Endodermal cell (in vitro differentiated cells): ENCODE measurements at regions not wholly inside any gene's neighbourhood (a gene's known extent, or its start where the extent isn't known, plus 50 kb on each side); places are given as distances from the start of the nearest gene placed in this dataset.

Experiments
- DNase-seq: peaks from one replicate; pipeline ENCODE4 v3.0.0-alpha.2; 2017
- H3K27ac ChIP-seq: 2 replicates; pipeline ENCODE4 v1.5.1; 2013; ENCODE audit warnings: mild to moderate bottlenecking, low read depth, low read length, moderate library complexity
- H3K27me3 ChIP-seq: 2 replicates; pipeline ENCODE4 v1.6.1; 2013; ENCODE audit warnings: mild to moderate bottlenecking, low read length, moderate library complexity; ENCODE audit not compliant: insufficient read depth, control insufficient read depth, poor library complexity, severe bottlenecking
- H3K36me3 ChIP-seq: 2 replicates; pipeline ENCODE4 v1.7.0; 2013; ENCODE audit warnings: mild to moderate bottlenecking, low read length, moderate library complexity; ENCODE audit not compliant: control insufficient read depth, insufficient read depth
- H3K4me1 ChIP-seq: one replicate; pipeline ENCODE4 v1.7.0; 2013; ENCODE audit warnings: low read length; ENCODE audit not compliant: control insufficient read depth, insufficient read depth
- H3K4me3 ChIP-seq: 2 replicates; pipeline ENCODE4 v1.5.1; 2013; ENCODE audit warnings: mild to moderate bottlenecking, low read length, moderate library complexity
- H3K9ac ChIP-seq: 2 replicates; pipeline ENCODE4 v1.6.1; 2013; ENCODE audit warnings: mild to moderate bottlenecking, low read length, moderate library complexity; ENCODE audit not compliant: poor library complexity, severe bottlenecking; ENCODE audit errors: extremely low read depth
- H3K9me3 ChIP-seq: 2 replicates; pipeline ENCODE4 v1.6.1; 2013; ENCODE audit warnings: mild to moderate bottlenecking, low read length, moderate library complexity; ENCODE audit not compliant: control insufficient read depth
- H3K27ac Mint-ChIP-seq: 2 replicates; pipeline ENCODE4 v1.8.0; 2020; ENCODE audit warnings: mixed read lengths
- H3K27me3 Mint-ChIP-seq: 2 replicates; pipeline ENCODE4 v1.8.0; 2021; ENCODE audit warnings: mild to moderate bottlenecking, mixed read lengths; ENCODE audit not compliant: insufficient read depth
- H3K36me3 Mint-ChIP-seq: 2 replicates; pipeline ENCODE4 v1.8.0; 2020; ENCODE audit warnings: low read depth, mixed read lengths
- H3K4me1 Mint-ChIP-seq: 2 replicates; pipeline ENCODE4 v1.8.0; 2020; ENCODE audit warnings: mixed read lengths
- H3K4me3 Mint-ChIP-seq: 2 replicates; pipeline ENCODE4 v1.8.0; 2020; ENCODE audit warnings: mild to moderate bottlenecking, moderate library complexity, mixed read lengths
- H3K9me3 Mint-ChIP-seq: 2 replicates; pipeline ENCODE4 v1.8.0; 2020; ENCODE audit warnings: mild to moderate bottlenecking, mixed read lengths
- WGBS, 2 experiments: methylation state at CpG; one replicate each; pipeline versions ENCODE4 v1.1.5 to v1.1.7; 2013; ENCODE audit warnings: missing lambda C conversion rate in 2 of 2, mixed read lengths in 1 of 2; ENCODE audit not compliant: insufficient coverage in 1 of 2, insufficient read length in 1 of 2; 5-methylcytosine and 5-hydroxymethylcytosine counted together
- TF ChIP-seq, protein P1 (sequence below): fragments of 200-600 bp; sonication (generic); conservative IDR thresholded peaks from 2 replicates; pipeline ENCODE4 v1.5.0; 2021; ENCODE audit warnings: antibody characterized with exemption, mild to moderate bottlenecking

DNA sequence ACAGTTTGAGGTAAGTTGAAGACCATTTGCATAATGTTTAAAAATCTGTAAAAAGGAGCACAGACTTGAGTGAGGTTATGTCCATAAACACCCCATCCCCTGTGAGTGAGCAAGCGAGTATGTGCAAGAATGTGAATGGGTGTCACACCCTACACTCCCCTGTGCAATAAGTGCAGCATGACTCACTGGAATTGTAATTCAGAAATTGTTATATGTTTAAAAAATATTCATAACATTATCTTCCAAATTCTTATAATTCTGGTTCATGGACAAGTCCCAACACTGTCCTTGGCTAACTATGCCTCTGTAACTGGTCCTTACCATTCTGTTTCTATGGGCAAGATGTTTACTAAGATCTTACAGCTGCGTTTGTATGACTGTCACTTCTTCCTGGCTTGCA is 207.8 kb upstream of the FAR2 start:
- Mint-ChIP-seq H3K27me3 (no peaks in the 10 kb centered on the region), H3K9me3 (no peaks in the 10 kb centered on the region), H3K27ac (no peak overlapping the region), H3K4me1 (peaks cover 13% of the 10 kb centered on the region), H3K36me3 (no peaks in the 10 kb centered on the region), H3K4me3 (no peak overlapping the region)
- no peaks in the 10 kb centered on the region for H3K27me3 ChIP-seq
- TF ChIP-seq, protein P1, sequence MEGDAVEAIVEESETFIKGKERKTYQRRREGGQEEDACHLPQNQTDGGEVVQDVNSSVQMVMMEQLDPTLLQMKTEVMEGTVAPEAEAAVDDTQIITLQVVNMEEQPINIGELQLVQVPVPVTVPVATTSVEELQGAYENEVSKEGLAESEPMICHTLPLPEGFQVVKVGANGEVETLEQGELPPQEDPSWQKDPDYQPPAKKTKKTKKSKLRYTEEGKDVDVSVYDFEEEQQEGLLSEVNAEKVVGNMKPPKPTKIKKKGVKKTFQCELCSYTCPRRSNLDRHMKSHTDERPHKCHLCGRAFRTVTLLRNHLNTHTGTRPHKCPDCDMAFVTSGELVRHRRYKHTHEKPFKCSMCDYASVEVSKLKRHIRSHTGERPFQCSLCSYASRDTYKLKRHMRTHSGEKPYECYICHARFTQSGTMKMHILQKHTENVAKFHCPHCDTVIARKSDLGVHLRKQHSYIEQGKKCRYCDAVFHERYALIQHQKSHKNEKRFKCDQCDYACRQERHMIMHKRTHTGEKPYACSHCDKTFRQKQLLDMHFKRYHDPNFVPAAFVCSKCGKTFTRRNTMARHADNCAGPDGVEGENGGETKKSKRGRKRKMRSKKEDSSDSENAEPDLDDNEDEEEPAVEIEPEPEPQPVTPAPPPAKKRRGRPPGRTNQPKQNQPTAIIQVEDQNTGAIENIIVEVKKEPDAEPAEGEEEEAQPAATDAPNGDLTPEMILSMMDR = no peak
- no peaks in the 10 kb centered on the region for H3K4me1 ChIP-seq
- no peak overlapping the region for H3K27ac ChIP-seq
- no peaks in the 10 kb centered on the region for H3K36me3 ChIP-seq
- no peak overlapping the region for H3K4me3 ChIP-seq
- WGBS, 2 experiments = 95 to 100% methylated on average over 1 to 2 of the region's 2 CpGs
- DNase-seq = no peak
- no peaks in the 10 kb centered on the region for H3K9me3 ChIP-seq
- no peak overlapping the region for H3K9ac ChIP-seq

DNA sequence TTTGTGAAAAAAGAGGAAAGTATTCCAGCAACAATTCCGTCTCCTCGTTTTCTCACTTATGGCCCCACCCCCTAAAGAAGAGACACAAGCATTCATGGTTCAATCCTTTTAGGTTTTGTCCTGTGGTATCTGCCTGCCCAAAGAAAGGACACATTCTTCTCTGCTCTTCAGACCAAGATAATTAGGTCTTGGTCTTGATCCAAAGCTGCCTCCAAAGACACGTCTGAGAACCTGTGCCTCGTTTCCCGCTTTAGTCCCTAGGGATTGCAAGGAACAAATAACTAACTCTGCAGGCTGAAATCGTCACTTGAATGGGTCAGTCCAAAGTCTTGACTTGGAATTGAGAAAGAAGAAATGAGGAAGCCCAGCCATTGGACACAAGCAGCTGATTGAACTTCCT is 202.7 kb upstream of the FAR2 start:
- WGBS, 2 experiments = 90 to 100% methylated on average over 4 to 6 of the region's 6 CpGs
- no peaks in the 10 kb centered on the region for H3K4me1 Mint-ChIP-seq
- DNase-seq = no peak
- no peaks in the 10 kb centered on the region for H3K4me1 ChIP-seq
- no peaks in the 10 kb centered on the region for H3K9me3 Mint-ChIP-seq
- H3K27me3 ChIP-seq = no peaks in the 10 kb centered on the region
- H3K27ac Mint-ChIP-seq = no peak overlapping the region
- H3K27ac ChIP-seq = no peak overlapping the region
- H3K27me3 Mint-ChIP-seq = no peaks in the 10 kb centered on the region
- H3K36me3 Mint-ChIP-seq = no peaks in the 10 kb centered on the region
- TF ChIP-seq, protein P1 = no peak
- no peaks in the 10 kb centered on the region for H3K9me3 ChIP-seq
- H3K36me3 ChIP-seq = no peaks in the 10 kb centered on the region
- H3K9ac ChIP-seq = no peak overlapping the region
- no peak overlapping the region for H3K4me3 ChIP-seq
- H3K4me3 Mint-ChIP-seq = no peak overlapping the region

DNA sequence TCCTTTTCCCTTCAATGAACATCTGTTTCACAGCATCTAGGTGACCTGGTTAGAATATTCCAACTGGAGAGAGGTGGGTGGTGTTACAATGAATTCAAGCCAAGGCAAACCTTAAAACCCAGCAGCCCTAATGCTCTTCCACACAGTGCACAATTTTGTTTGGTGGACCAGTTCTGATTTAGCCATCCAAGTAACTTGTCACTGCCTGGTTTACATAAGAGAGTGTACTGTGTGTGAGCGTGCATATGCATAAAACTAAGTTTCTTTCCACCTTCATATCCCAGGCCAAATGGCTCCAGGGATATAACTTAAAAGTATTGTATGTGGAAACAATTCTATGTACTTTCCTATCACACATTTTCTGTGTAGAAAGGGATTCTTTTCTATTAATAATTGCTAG is 200.4 kb upstream of the FAR2 start:
- Histone ChIP-seq H3K9me3 (no peaks in the 10 kb centered on the region), H3K9ac (no peak overlapping the region), H3K4me1 (no peaks in the 10 kb centered on the region), H3K36me3 (no peaks in the 10 kb centered on the region), H3K4me3 (no peak overlapping the region), H3K27ac (no peak overlapping the region), H3K27me3 (no peaks in the 10 kb centered on the region)
- no CpG with 5 or more reads among the region's 1 CpG for WGBS, 2 experiments
- Mint-ChIP-seq H3K27me3 (no peaks in the 10 kb centered on the region), H3K36me3 (no peaks in the 10 kb centered on the region), H3K4me3 (no peak overlapping the region), H3K27ac (no peak overlapping the region), H3K4me1 (no peaks in the 10 kb centered on the region), H3K9me3 (no peaks in the 10 kb centered on the region)
- DNase-seq = no peak
- TF ChIP-seq, protein P1 = no peak
